SK-N-SH (cell line): ENCODE measurements at regions not wholly inside any gene's neighbourhood (a gene's known extent, or its start where the extent isn't known, plus 50 kb on each side); places are given as distances from the start of the nearest gene placed in this dataset.
A peak's percentile ranks its signal among the peaks of the same experiment; 100 is the strongest.
"Not testable (repeated sequence)": the region's sequence is repeated elsewhere in the genome, so short reads cannot be mapped to it uniquely, and the experiment has no call there.

Experiments
- CTCF ChIA-PET: fragments of 300-600, 350-600 bp; formaldehyde crosslinking; extraction: SDS; loops from one replicate; lab custom pipeline; 2021; lab: Yijun Ruan, JAX
- POLR2A ChIA-PET: fragments of 350-600 bp; sonication (Branson Sonifier 250); formaldehyde crosslinking; extraction: SDS; loops from one replicate; lab custom pipeline; 2020; ENCODE audit warnings: antibody characterized with exemption, inconsistent platforms; lab: Yijun Ruan, JAX
- DNase-seq: peaks from one replicate; pipeline ENCODE4 v3.0.0; 2012
- H2AFZ ChIP-seq: fragments of 200-600 bp; sonication (generic); 2 replicates; pipeline ENCODE4 v1.8.1; 2016; ENCODE audit warnings: antibody characterized with exemption, mild to moderate bottlenecking, low read depth
- H3F3A ChIP-seq: fragments of 200-600 bp; sonication (generic); replicated peaks from 2 replicates; pipeline ENCODE3; 2016; ENCODE audit warnings: antibody characterized with exemption, mild to moderate bottlenecking; ENCODE audit not compliant: insufficient read depth
- H3K27ac ChIP-seq, 2 experiments: fragments of 200-500 bp in 1 of 2; fragments of 200-600 bp in 1 of 2; sonication (Bioruptor generic) in 1 of 2; sonication (generic), shearing (Covaris generic) in 1 of 2; 2 replicates each; pipeline versions ENCODE4 v1.5.1 to v1.6.1; 2014 to 2016; ENCODE audit warnings: low read depth in 2 of 2, inconsistent platforms in 1 of 2, low read length in 1 of 2, mild to moderate bottlenecking in 1 of 2, mixed read lengths in 1 of 2
- H3K27me3 ChIP-seq: fragments of 200-600 bp; sonication (generic), shearing (Covaris generic); 2 replicates; pipeline ENCODE4 v1.6.1; 2016; ENCODE audit warnings: mixed run types; ENCODE audit not compliant: insufficient read depth
- H3K36me3 ChIP-seq, 2 experiments: fragments of 200-500 bp in 1 of 2; fragments of 200-600 bp in 1 of 2; sonication (Bioruptor generic) in 1 of 2; sonication (generic) in 1 of 2; replicated peaks in 1 of 2; 2 replicates each; pipeline versions ENCODE3 to v1.5.1; 2014 to 2016; ENCODE audit warnings: low read length in 1 of 2, mild to moderate bottlenecking in 1 of 2; ENCODE audit not compliant: insufficient read depth in 2 of 2, control insufficient read depth in 1 of 2
- H3K4me1 ChIP-seq, 2 experiments: fragments of 200-500 bp in 1 of 2; fragments of 200-600 bp in 1 of 2; sonication (Bioruptor generic) in 1 of 2; sonication (generic), shearing (Covaris generic) in 1 of 2; 2 replicates each; pipeline versions ENCODE4 v1.5.1 to v1.6.1; 2014 to 2016; ENCODE audit warnings: low read depth in 1 of 2, low read length in 1 of 2, mixed run types in 1 of 2; ENCODE audit not compliant: insufficient read depth in 2 of 2, control insufficient read depth in 1 of 2
- H3K4me2 ChIP-seq: fragments of 200-600 bp; sonication (generic), shearing (Covaris generic); 2 replicates; pipeline ENCODE4 v1.6.1; 2017; ENCODE audit warnings: mixed run types
- H3K4me3 ChIP-seq, 2 experiments: fragments of 200-500 bp in 1 of 2; fragments of 200-600 bp in 1 of 2; sonication (Bioruptor generic) in 1 of 2; sonication (generic), shearing (Covaris generic) in 1 of 2; 2 replicates each; pipeline versions ENCODE4 v1.5.1 to v1.8.1; 2014 to 2016; ENCODE audit warnings: low read depth in 2 of 2, inconsistent platforms in 1 of 2, low read length in 1 of 2, mild to moderate bottlenecking in 1 of 2, mixed read lengths in 1 of 2, moderate library complexity in 1 of 2
- H3K79me2 ChIP-seq: fragments of 200-600 bp; sonication (generic); 2 replicates; pipeline ENCODE4 v1.8.1; 2017; ENCODE audit warnings: mild to moderate bottlenecking; ENCODE audit not compliant: insufficient read depth
- H3K9ac ChIP-seq: fragments of 200-600 bp; sonication (generic); 2 replicates; pipeline ENCODE4 v1.6.1; 2017; ENCODE audit warnings: mixed run types
- H3K9me2 ChIP-seq: fragments of 200-600 bp; sonication (generic); 2 replicates; pipeline ENCODE4 v1.6.1; 2017; ENCODE audit warnings: mixed run types
- H3K9me3 ChIP-seq: fragments of 200-600 bp; sonication (generic); 2 replicates; pipeline ENCODE4 v1.6.1; 2017; ENCODE audit warnings: mixed run types, mild to moderate bottlenecking, moderate library complexity
- H4K20me1 ChIP-seq: fragments of 200-600 bp; sonication (generic); 2 replicates; pipeline ENCODE4 v1.6.1; 2017; ENCODE audit warnings: mild to moderate bottlenecking, mixed run types; ENCODE audit not compliant: insufficient read depth
- WGBS: methylation state at CpG from one replicate; pipeline ENCODE4 v1.1.6; 2017; ENCODE audit warnings: low lambda C conversion rate; 5-methylcytosine and 5-hydroxymethylcytosine counted together

GRCh38 chr9:40592406-40592805, 536.1 kb downstream of the FOXD4L6 start:
- H3F3A ChIP-seq, H3K27ac ChIP-seq, H3K36me3 ChIP-seq, DNase-seq, CTCF ChIA-PET, H3K27me3 ChIP-seq, H2AFZ ChIP-seq, H3K9ac ChIP-seq, H3K4me3 ChIP-seq, H3K9me2 ChIP-seq, H3K4me2 ChIP-seq, H3K4me1 ChIP-seq, H4K20me1 ChIP-seq, POLR2A ChIA-PET, H3K9me3 ChIP-seq: not testable (repeated sequence)
- WGBS: 49% methylated on average over 3 of the region's 4 CpGs
- H3K79me2 ChIP-seq: peaks cover 12% of the 10 kb centered on the region; the same call in 1 of the 2 replicates

DNA sequence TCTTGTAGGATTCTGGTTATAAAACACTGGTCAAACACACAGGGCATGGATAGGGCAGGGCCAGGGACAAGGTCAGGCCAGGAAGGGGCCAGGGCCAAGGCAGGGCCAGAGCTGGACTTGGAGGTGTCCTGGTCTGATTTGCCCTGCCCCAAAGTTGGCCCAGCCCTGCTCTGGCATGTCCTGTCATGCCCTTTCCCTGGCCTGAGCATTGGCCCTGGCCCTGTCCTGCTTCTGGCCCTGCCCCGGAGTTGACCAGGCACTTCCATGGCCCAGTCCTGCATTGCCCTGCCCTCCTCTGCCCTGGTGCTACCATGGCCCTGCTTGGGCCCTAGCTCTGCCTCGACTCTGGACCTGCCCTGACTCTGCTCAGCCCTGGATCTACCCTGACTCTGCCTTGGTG, 536.6 kb downstream of the FOXD4L6 start:
- H3K27ac ChIP-seq, CTCF ChIA-PET, H2AFZ ChIP-seq, H3K4me3 ChIP-seq, POLR2A ChIA-PET, H3F3A ChIP-seq, H3K4me1 ChIP-seq, H3K9ac ChIP-seq, H3K27me3 ChIP-seq, H4K20me1 ChIP-seq, H3K9me2 ChIP-seq, H3K4me2 ChIP-seq, H3K36me3 ChIP-seq, H3K9me3 ChIP-seq, DNase-seq: not testable (repeated sequence)
- WGBS: 41% methylated on average over 2 of the region's 2 CpGs
- H3K79me2 ChIP-seq: peaks cover 13% of the 10 kb centered on the region; the same call in 1 of the 2 replicates

DNA sequence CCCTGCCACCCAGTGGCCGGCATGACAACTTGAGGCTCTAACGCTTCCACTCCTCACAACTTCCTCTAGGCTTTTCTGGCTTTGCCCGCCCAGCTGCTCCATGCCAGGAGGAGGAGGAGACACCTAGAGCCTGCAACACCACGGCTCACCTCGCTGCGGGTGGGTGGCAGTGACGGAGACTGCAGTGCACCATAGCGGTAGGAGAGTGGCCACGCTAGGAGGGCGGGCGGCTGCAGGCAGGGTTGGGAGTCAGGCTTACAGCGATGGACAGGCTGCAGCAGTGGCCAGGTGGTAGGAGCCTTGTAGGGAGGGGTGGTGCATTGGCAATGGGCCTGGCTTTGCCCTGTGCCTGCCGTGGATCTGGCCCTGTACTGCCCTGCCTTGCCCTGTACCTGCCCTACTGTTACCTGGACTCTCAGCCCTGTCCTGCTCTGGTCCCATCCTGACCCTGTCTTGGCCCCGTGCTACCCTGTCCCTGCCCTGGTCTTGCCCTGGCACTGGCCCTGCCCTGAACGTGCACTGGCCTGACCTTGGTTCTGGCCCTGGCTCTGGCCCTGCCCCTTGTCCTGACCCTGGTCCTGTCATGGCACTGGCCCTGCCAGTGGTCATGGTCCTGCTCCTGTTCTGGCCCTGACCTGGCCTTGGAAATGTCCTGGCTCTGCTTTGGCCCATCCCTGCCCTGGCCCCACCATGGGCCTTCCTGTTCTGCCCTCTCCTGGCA, 540.8 kb downstream of the FOXD4L6 start:
- POLR2A ChIA-PET, H4K20me1 ChIP-seq, H3K27me3 ChIP-seq, H3F3A ChIP-seq, H3K4me2 ChIP-seq, H3K9me2 ChIP-seq, H3K36me3 ChIP-seq, CTCF ChIA-PET, DNase-seq, H2AFZ ChIP-seq, H3K9ac ChIP-seq, H3K4me3 ChIP-seq, H3K4me1 ChIP-seq, H3K9me3 ChIP-seq, H3K27ac ChIP-seq: not testable (repeated sequence)
- 89% methylated on average over 6 of the region's 15 CpGs for WGBS
- H3K79me2 ChIP-seq: peaks cover 10% of the 10 kb centered on the region; the same call in 1 of the 2 replicates

DNA sequence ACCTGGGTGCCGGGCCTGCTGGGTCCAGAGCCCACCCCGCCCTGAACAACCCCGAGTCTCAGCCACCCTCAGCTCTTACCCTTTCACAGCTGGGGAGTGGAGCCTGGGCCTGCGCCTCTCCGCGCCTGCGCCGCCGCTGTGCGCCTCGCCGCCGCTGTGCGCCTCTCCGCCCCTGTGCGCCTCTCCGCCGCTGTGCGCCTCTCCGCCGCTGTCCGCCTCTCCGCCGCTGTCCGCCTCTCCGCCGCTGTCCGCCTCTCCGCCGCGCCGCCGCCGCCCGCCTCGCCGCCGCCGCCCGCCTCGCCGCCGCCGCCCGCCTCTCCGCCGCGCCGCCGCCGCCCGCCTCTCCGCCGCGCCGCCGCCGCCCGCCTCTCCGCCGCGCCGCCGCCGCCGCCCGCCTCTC, 544.4 kb downstream of the FOXD4L6 start:
- H3K4me2 ChIP-seq, POLR2A ChIA-PET, DNase-seq, H3K36me3 ChIP-seq, H3F3A ChIP-seq, CTCF ChIA-PET, H3K9me3 ChIP-seq, H4K20me1 ChIP-seq, H3K9ac ChIP-seq, H3K9me2 ChIP-seq, H2AFZ ChIP-seq, H3K27ac ChIP-seq, H3K4me1 ChIP-seq, H3K27me3 ChIP-seq: not testable (repeated sequence)
- Histone ChIP-seq H3K4me3 (peak overlapping the region in 1 of 2 experiments; percentile 27; a peak in 1 of 4 replicates), H3K79me2 (peaks cover 21% of the 10 kb centered on the region; the same call in 1 of the 2 replicates)
- 80% methylated on average over 46 of the region's 67 CpGs for WGBS

DNA sequence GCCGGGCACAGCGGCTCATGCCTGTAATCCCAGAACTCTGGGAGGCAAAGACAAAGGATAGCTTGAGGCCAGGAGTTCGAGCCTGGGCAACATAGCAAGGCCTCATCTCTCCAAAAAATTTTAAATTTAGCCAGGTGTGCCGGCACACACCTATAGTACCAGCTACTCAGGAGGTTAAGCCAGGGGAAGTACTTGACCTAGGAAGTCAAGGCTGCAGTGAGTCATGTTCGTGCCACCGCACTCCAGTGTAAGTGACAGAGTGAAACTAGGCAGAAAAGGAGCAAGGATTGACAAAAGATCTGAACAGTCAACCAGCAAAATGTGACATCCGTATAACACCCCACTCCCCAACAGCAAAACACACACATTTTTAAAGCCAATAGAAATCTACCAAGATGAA, 545.3 kb downstream of the FOXD4L6 start:
- H3K4me2 ChIP-seq: peak overlapping the region; percentile 50
- H3K4me3 ChIP-seq, H3K36me3 ChIP-seq, H3F3A ChIP-seq, POLR2A ChIA-PET, H3K27ac ChIP-seq, H2AFZ ChIP-seq, H4K20me1 ChIP-seq, H3K9me2 ChIP-seq, H3K4me1 ChIP-seq, DNase-seq, H3K9me3 ChIP-seq, H3K27me3 ChIP-seq, CTCF ChIA-PET: not testable (repeated sequence)
- peaks cover 25% of the 10 kb centered on the region; the same call in 1 of the 2 replicates for H3K79me2 ChIP-seq
- WGBS: 42% methylated on average over 4 of the region's 7 CpGs
- peak overlapping the region; percentile 34; the same call in 1 of the 2 replicates for H3K9ac ChIP-seq
